ENCODE measurements at regions not wholly inside any gene's neighbourhood (a gene's known extent, or its start where the extent isn't known, plus 50 kb on each side); places are given as distances from the start of the nearest gene placed in this dataset.
"Not testable (repeated sequence)": the region's sequence is repeated elsewhere in the genome, so short reads cannot be mapped to it uniquely, and the experiment has no call there.

- Histone ChIP-seq H3K9ac (ENCODE audit: insufficient read length) (no peak overlapping the region), H3K36me3 (ENCODE audit: insufficient read depth, low read length) (no peaks in the 10 kb centered on the region), H3K9me3 (ENCODE audit: low read depth, low read length) (no peaks in the 10 kb centered on the region), H3K27ac (no peak overlapping the region), H3K4me3 (no peak overlapping the region)
- no peak for DNase-seq (ENCODE audit: low read depth, low spot score)
- TF ChIP-seq POLR2AphosphoS5 (IDR thresholded peaks at IDR 0.05; ENCODE audit: borderline replicate concordance, low read depth, low read length) (no peak), FOXP2 (optimal IDR thresholded peaks at IDR 0.05; ENCODE audit: control extremely low read depth, extremely low read length, insufficient read depth) (no peak)
Observed at GRCh38 chr2:10224734-10225133, 78.0 kb upstream of the HPCAL1 start.

- Histone ChIP-seq H3K36me3 (ENCODE audit: insufficient read depth, low read length) (no peaks in the 10 kb centered on the region), H3K9ac (ENCODE audit: insufficient read length) (no peak overlapping the region), H3K4me3 (no peak overlapping the region), H3K27ac (no peak overlapping the region), H3K9me3 (ENCODE audit: low read depth, low read length) (no peaks in the 10 kb centered on the region)
- no peak for DNase-seq (ENCODE audit: low read depth, low spot score)
- TF ChIP-seq POLR2AphosphoS5 (IDR thresholded peaks at IDR 0.05; ENCODE audit: borderline replicate concordance, low read depth, low read length) (no peak), EZH2 (IDR thresholded peaks at IDR 0.05) (no peak)
Observed at GRCh38 chr2:10225291-10226037, 77.2 kb upstream of the HPCAL1 start.

- no peak overlapping the region for H3K4me3 ChIP-seq
- H3K9ac ChIP-seq (ENCODE audit: insufficient read length): no peak overlapping the region
- TF ChIP-seq FOXP2 (optimal IDR thresholded peaks at IDR 0.05; ENCODE audit: control extremely low read depth, extremely low read length, insufficient read depth): no peak
- no peak for TF ChIP-seq POLR2AphosphoS5 (IDR thresholded peaks at IDR 0.05; ENCODE audit: borderline replicate concordance, low read depth, low read length)
- no peak for TF ChIP-seq EZH2 (IDR thresholded peaks at IDR 0.05)
- no peaks in the 10 kb centered on the region for H3K36me3 ChIP-seq (ENCODE audit: insufficient read depth, low read length)
- H3K9me3 ChIP-seq (ENCODE audit: low read depth, low read length): no peaks in the 10 kb centered on the region
- H3K27ac ChIP-seq: no peak overlapping the region
- DNase-seq (ENCODE audit: low read depth, low spot score): no peak
Observed at GRCh38 chr2:10226038-10226724, 76.5 kb upstream of the HPCAL1 start.

- TF ChIP-seq FOXP2 (optimal IDR thresholded peaks at IDR 0.05; ENCODE audit: control extremely low read depth, extremely low read length, insufficient read depth) (no peak), POLR2AphosphoS5 (IDR thresholded peaks at IDR 0.05; ENCODE audit: borderline replicate concordance, low read depth, low read length) (no peak), EZH2 (IDR thresholded peaks at IDR 0.05) (no peak)
- no peaks in the 10 kb centered on the region for H3K9me3 ChIP-seq (ENCODE audit: low read depth, low read length)
- no peak overlapping the region for H3K4me3 ChIP-seq
- H3K27ac ChIP-seq: no peak overlapping the region
- H3K9ac ChIP-seq (ENCODE audit: insufficient read length): no peak overlapping the region
- no peak for DNase-seq (ENCODE audit: low read depth, low spot score)
- no peaks in the 10 kb centered on the region for H3K36me3 ChIP-seq (ENCODE audit: insufficient read depth, low read length)
Observed at GRCh38 chr2:10228611-10229365, 73.9 kb upstream of the HPCAL1 start.

- Histone ChIP-seq H3K9ac (ENCODE audit: insufficient read length) (no peak overlapping the region), H3K36me3 (ENCODE audit: insufficient read depth, low read length) (no peaks in the 10 kb centered on the region), H3K4me3 (no peak overlapping the region), H3K27ac (no peak overlapping the region), H3K9me3 (ENCODE audit: low read depth, low read length) (no peaks in the 10 kb centered on the region)
- TF ChIP-seq FOXP2 (optimal IDR thresholded peaks at IDR 0.05; ENCODE audit: control extremely low read depth, extremely low read length, insufficient read depth) (no peak), POLR2AphosphoS5 (IDR thresholded peaks at IDR 0.05; ENCODE audit: borderline replicate concordance, low read depth, low read length) (no peak), EZH2 (IDR thresholded peaks at IDR 0.05) (no peak)
- no peak for DNase-seq (ENCODE audit: low read depth, low spot score)
Observed at GRCh38 chr2:10229462-10230099, 73.1 kb upstream of the HPCAL1 start.

GRCh38 chr2:10230499-10230898 lies 72.2 kb upstream of the HPCAL1 start:
- Histone ChIP-seq H3K27ac (no peak overlapping the region), H3K9me3 (ENCODE audit: low read depth, low read length) (no peaks in the 10 kb centered on the region), H3K9ac (ENCODE audit: insufficient read length) (no peak overlapping the region), H3K4me3 (no peak overlapping the region), H3K36me3 (ENCODE audit: insufficient read depth, low read length) (no peaks in the 10 kb centered on the region)
- TF ChIP-seq POLR2AphosphoS5 (IDR thresholded peaks at IDR 0.05; ENCODE audit: borderline replicate concordance, low read depth, low read length) (no peak), FOXP2 (optimal IDR thresholded peaks at IDR 0.05; ENCODE audit: control extremely low read depth, extremely low read length, insufficient read depth) (no peak), EZH2 (IDR thresholded peaks at IDR 0.05) (no peak)
- DNase-seq (ENCODE audit: low read depth, low spot score): no peak

GRCh38 chr2:10230921-10231320 lies 71.8 kb upstream of the HPCAL1 start:
- not testable (repeated sequence) for H3K9ac ChIP-seq (ENCODE audit: insufficient read length); H3K27ac ChIP-seq; DNase-seq (ENCODE audit: low read depth, low spot score); H3K4me3 ChIP-seq; H3K9me3 ChIP-seq (ENCODE audit: low read depth, low read length); H3K36me3 ChIP-seq (ENCODE audit: insufficient read depth, low read length)

- Histone ChIP-seq H3K36me3 (ENCODE audit: insufficient read depth, low read length) (no peaks in the 10 kb centered on the region), H3K9me3 (ENCODE audit: low read depth, low read length) (no peaks in the 10 kb centered on the region), H3K9ac (ENCODE audit: insufficient read length) (no peak overlapping the region), H3K27ac (no peak overlapping the region), H3K4me3 (no peak overlapping the region)
- no peak for DNase-seq (ENCODE audit: low read depth, low spot score)
- TF ChIP-seq FOXP2 (optimal IDR thresholded peaks at IDR 0.05; ENCODE audit: control extremely low read depth, extremely low read length, insufficient read depth) (no peak), EZH2 (IDR thresholded peaks at IDR 0.05) (no peak), POLR2AphosphoS5 (IDR thresholded peaks at IDR 0.05; ENCODE audit: borderline replicate concordance, low read depth, low read length) (no peak)
Observed at GRCh38 chr2:10231551-10232085, 71.1 kb upstream of the HPCAL1 start.

Measured in SK-N-MC (cell line).